Suppressor macrophage treated with lipopolysaccharide for 1 hour (primary cell): ENCODE measurements at regions not wholly inside any gene's neighbourhood (a gene's known extent, or its start where the extent isn't known, plus 50 kb on each side); places are given as distances from the start of the nearest gene placed in this dataset.
"Not testable (repeated sequence)": the region's sequence is repeated elsewhere in the genome, so short reads cannot be mapped to it uniquely, and the experiment has no call there.

Source experiments
- DNase-seq, 3 donors: peaks; one replicate each; pipeline ENCODE4 v3.0.0-alpha.2; 2020 to 2022

DNA sequence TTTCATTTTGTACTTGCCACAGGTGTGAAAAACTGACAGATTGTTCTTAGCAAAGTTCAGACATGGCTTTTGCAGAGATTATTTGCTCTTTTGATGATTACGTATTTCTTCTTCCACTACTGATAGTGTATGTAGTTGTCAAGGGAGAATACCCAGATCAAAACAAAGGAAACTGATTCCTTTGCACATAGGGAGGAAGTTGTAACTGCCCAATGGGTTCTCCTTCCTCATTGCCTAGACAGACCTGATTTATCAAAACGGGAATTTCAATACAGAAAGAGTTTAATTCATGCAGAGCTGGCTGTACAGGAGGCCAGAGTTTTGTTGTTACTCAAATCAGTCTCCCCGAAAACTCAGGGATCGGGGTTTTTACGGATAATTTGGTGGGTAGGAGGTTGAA is 214.7 kb downstream of the BCAS1 start:
- DNase-seq = peak; percentile 54 to 78 (median 62)

GRCh38 chr20:53854609-53854926 is 215.8 kb downstream of the BCAS1 start:
- not testable (repeated sequence) for DNase-seq

- peak; percentile 35 to 55 (median 42) for DNase-seq
Measured at GRCh38 chr20:53853111-53853713, 217.2 kb downstream of the BCAS1 start.

GRCh38 chr20:53852691-53853090 is 217.7 kb downstream of the BCAS1 start:
- DNase-seq = no peak

DNA sequence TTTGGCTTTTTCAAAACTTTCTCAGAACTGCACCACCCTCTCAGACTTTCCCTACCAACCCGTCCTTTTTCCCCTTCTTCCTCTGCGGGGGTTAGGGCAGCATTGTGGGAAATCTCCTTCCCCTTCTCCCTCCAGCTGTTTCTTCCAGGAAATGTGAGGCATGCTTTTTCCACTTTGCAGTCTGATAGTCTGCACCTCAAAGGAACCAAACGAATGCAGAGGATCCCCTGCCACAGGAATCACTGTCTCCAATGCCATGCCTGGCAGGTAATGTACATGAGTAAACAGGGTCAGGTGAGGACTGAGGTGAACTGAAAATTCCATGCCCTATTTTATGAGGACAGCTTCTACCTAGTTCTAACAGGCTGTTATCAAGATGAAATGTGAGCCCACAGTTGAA is 218.4 kb downstream of the BCAS1 start:
- peak in 1 of 3 donors; percentile 56 for DNase-seq

DNA sequence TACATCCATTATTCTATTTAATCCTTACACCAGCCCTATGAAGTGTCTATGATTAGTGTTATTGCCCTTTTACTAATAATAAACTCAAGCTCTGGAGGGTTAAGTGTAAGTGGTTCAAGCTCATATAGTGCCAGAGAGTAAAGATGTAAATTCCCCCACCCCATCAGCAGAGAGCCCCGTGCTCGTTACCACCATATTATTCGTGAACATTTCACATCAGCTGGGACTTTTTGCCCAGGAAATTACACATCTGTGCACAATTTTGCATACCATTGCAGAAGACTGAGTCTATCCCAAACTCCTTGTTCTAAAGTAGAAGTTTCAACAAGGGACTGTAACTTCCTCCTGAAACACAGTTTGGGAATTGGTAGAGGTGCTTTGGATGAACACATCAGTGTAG is 220.1 kb downstream of the BCAS1 start:
- peak; percentile 78 to 90 (median 84) for DNase-seq

DNA sequence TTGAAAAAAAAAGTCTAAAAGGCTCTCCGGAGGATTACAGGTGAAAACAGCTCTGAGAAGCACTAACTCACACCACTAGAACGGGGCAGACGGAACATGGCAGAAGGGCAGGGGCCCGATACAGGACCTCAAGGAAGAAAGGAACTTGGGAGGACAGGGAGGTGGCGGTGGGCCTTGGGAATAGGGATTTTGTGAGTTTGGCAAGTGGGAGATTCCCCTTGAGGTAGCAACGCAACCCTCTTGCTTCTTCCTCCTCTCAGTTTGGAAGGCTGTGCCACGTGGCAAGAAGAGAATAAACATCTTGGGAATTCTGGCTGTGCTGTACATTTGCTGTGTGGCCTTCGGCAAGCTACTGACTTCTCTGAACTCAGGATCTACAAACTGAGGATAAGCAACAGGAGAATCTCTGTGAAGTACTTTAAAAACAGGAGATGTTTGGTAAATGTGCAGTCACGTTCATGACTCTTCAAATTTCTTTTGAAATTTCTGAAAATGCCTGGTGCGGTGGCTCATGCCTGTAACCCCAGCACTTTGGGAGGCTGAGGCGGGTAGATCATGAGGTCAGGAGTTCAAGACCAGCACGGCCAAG is 220.8 kb downstream of the BCAS1 start:
- DNase-seq = no peak

GRCh38 chr20:53848304-53848703 is 222.1 kb downstream of the BCAS1 start:
- no peak for DNase-seq

DNA sequence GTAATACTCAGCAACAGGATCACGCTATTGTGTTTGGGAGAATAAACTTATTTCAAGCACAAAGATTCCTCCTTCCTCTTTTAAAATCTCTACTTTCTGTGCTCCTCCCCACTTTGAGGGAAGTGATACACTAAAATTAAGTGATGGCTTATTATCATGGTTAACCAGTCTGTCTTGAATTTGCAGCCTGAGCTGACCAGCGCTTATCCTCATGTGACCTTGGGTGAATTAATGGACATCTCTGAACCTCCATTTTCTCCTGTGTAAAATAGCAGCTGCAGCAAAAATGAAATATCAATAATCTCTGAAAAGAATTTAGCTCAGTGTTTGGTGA is 222.6 kb downstream of the BCAS1 start:
- peak in 2 of 3 donors; percentile 61 to 68 for DNase-seq

DNA sequence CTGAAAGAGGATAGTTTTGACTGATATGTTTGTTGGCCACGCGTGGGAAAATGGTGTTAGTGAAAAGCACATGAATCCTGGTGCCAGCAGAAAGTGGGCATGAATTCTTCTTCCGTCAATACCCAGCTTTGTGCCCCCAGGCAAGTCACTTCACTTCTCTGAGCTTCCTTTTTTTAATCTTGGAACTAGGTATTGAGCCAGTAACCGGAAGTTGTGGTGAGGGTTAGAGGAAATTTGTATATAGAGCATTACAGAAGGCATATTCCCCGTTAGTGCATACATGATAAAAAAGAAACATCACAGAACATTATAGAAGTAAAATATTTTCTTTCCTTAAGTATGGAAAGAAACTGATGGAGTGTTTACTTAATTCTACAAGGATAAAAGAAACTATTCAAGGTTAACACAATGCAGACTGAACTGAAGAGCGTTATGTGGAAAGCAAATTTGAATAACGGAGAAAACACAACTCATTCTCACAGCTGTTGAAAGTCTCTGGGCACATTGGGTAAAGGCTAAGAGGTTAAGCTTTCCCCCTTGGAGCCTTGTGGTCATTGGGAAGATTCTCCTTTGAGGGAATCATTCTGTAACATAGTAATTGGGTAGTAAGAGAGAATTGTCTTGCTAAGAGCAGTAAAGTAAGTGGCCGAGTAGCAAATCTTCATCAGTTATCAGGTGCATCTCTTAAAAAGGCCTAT is 223.1 kb downstream of the BCAS1 start:
- DNase-seq = peak; percentile 57 to 80 (median 74)

DNA sequence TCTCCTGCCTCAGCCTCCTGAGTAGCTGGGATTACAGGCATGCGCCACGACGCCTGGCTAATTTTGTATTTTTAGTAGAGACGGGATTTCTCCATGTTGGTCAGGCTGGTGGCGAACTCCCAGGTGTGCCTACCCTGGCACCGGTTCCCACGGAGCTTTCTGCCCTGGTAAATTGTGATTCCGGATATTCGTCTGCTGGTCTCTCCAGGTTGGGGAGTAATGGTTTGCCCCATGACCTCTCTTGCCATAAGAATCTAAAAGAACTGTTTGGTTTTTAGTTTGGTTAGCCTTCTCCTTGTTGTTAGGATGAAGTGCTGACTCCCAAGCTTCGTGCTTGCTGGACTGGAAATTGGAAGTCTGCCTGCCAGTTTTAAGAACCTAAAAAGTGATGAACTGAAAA is 223.8 kb downstream of the BCAS1 start:
- no peak for DNase-seq

DNA sequence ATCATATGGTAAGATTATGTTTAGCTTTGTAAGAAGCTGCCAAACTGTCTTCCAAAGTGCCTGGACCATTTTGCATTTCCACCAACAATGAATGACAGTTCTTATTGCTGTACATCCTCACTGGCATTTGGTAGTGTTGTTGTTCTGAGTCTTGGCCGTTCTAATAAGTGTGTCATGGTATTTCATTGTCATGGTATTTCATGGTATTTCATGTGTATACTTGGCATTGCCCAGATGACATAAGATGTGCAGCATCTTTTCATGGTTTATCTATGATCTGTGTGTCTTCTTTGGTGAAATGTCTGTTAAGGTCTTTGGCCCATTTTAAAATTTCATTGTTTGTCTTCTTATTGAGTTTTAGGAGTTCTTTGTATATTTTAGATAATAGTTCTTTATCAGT is 224.4 kb downstream of the BCAS1 start:
- no peak for DNase-seq

GRCh38 chr20:53844259-53844658 is 226.1 kb downstream of the BCAS1 start:
- peak in 1 of 3 donors; percentile 32 for DNase-seq

DNA sequence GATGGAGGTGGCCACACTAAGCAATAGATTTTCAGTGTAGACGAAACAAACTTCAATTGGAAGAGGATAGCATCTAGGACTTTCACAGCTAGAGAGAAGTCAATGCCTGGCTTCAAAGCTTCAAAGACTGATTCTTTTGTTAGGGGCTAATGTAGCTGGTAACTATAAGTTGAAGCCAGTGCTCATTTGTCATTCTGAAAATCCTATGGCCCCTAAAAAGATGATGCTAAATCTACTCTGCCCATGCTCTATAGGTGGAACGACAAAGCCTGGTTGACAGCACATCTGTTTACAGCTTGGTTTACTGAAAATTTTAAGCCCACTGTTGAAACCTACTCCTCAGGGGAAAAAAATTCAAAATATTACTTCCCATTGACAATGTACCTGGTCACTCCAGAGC is 226.7 kb downstream of the BCAS1 start:
- DNase-seq = no peak

DNA sequence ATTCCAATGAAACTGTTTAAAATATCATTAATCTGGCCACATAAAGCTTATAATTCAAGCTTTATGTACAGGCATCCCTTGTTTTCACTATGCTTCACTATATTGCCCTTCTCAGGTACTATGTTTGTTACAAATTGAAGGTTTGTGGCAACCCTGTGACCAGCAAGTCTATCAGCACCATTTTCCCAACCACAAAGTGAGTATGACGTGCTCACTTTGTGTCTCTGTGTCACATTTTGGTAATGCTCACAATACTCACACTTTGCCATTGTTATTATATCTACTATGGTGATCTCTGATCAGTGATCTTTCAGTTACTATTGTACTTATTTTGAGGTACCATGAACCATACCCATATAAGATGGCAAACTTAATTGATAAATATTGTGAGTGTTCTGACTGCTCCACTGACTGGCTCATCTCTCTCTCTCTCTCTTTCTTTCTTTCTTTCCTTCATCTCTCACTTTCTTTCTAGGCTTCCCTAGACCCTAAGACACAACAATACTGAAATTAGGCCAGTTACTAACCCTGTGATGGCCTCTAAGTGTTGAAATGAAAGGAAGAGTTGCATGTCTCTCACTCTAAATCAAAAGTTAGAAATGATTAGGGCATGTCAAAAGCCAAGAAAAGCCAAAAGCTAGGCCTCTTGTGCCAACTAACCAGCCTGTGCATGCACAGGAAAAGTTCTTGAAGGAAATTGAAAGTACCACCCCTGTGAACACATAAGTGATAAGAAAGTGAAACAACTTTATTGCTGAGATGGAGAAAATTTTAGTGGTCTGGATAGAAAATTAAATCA is 227.9 kb downstream of the BCAS1 start:
- no peak for DNase-seq

DNA sequence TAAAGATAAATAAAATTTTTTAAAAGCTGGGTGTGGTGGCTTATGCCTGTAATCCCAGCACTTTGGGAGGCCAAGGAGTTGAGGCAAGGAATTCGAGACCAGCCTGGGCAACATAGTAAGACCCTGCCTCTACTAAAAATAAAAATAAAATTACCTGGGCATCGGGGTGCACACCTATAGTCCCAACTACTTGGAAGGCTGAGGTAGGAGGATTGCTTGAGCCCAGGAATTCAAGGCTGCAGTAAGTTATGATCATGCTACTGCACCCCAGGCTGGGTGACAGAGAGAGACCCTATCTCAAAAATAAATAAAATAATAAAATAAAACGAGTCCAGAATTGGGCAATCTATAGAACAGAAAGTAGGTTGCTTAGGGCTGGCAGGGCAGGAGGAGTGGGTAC is 228.7 kb downstream of the BCAS1 start:
- no peak for DNase-seq

- peak in 1 of 3 donors; percentile 29 for DNase-seq
Measured at GRCh38 chr20:53840532-53840931, 229.9 kb downstream of the BCAS1 start.

- peak; percentile 33 to 45 (median 39) for DNase-seq
Measured at GRCh38 chr20:53839423-53840176, 230.8 kb downstream of the BCAS1 start.

- DNase-seq = no peak
Measured at GRCh38 chr20:53838311-53838868, 232.0 kb downstream of the BCAS1 start.

- no peak for DNase-seq
Measured at GRCh38 chr20:53837126-53837826, 233.1 kb downstream of the BCAS1 start.

DNA sequence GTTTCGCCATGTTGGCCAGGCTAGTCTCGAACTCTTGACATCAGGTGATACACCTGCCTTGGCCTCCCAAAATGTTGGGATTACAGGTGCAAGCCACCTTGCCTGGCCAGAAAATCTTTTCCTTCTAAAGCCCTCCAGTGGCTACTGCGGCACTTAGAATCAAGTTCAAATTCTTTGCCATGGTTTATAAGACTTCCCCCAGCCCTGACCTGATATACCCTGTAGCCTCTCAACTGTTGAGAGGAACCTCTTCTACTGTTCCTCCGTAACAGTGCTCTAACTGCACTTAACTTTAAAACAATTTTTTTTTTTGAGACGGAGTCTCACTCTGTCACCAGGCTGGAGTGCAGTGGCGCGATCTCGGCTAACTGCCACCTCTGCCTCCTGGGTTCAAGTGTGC is 235.6 kb downstream of the BCAS1 start:
- no peak for DNase-seq

DNA sequence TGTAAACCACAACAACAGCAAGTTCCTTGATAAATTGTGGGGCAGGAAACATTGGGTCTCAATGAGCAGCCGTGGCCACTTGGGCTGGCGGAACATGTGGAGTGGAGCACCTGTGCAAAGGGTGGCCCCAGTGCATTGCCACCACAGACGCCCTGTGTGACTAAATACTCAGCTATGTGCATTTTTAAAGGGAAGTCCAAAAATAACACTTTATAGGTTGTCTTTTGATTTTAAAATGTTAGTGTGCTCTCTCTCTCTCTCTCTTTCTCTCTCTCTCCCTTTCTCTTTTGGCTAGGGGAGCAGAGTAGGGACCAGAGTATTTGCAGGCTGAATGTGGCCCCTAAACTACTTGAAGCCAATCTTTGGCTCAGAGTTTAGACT is 236.3 kb downstream of the BCAS1 start:
- DNase-seq = no peak
